Hepatocyte (in vitro differentiated cells): ENCODE measurements at regions not wholly inside any gene's neighbourhood (a gene's known extent, or its start where the extent isn't known, plus 50 kb on each side); places are given as distances from the start of the nearest gene placed in this dataset.

Source experiments
- EZH2 ChIP-seq: fragments of 200-600 bp; sonication (generic); IDR thresholded peaks from 2 replicates; pipeline ENCODE4 v1.6.1; 2016; ENCODE audit warnings: antibody characterized with exemption, mild to moderate bottlenecking, borderline replicate concordance
- TF ChIP-seq, protein P1 (sequence below): fragments of 200-600 bp; sonication (generic); IDR thresholded peaks from 2 replicates; pipeline ENCODE4 v1.5.1; 2016; ENCODE audit warnings: antibody characterized with exemption, mild to moderate bottlenecking; ENCODE audit not compliant: poor library complexity

DNA sequence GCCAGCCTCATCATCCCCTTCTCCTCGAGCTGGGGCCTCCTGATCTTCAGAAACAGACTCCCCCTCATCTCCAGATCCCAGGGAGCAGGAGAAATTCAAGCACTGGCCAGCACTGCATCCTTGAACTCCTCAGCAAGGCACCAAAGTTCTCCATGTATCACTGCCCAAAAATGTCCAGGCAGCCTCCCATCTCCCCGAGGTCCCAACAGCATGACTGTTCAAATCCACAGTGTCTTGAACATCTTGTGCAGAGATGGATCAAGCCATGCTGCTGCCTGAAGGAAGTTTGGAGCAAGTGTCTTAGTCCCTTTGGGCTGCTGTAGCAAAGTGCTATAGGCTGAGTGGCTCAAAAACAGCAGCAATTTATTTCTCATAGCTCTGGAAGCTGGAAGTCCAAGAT, 115.5 kb upstream of the GALNT17 start:
- TF ChIP-seq EZH2 = no peak
- TF ChIP-seq, protein P1, sequence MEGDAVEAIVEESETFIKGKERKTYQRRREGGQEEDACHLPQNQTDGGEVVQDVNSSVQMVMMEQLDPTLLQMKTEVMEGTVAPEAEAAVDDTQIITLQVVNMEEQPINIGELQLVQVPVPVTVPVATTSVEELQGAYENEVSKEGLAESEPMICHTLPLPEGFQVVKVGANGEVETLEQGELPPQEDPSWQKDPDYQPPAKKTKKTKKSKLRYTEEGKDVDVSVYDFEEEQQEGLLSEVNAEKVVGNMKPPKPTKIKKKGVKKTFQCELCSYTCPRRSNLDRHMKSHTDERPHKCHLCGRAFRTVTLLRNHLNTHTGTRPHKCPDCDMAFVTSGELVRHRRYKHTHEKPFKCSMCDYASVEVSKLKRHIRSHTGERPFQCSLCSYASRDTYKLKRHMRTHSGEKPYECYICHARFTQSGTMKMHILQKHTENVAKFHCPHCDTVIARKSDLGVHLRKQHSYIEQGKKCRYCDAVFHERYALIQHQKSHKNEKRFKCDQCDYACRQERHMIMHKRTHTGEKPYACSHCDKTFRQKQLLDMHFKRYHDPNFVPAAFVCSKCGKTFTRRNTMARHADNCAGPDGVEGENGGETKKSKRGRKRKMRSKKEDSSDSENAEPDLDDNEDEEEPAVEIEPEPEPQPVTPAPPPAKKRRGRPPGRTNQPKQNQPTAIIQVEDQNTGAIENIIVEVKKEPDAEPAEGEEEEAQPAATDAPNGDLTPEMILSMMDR = no peak
